ENCODE measurements at regions not wholly inside any gene's neighbourhood (a gene's known extent, or its start where the extent isn't known, plus 50 kb on each side); places are given as distances from the start of the nearest gene placed in this dataset.

GRCh38 chr14:104512771-104513640 is 66.6 kb upstream of the C14orf180 start:
- Mint-ChIP-seq H3K36me3 (ENCODE audit: low read depth, unreplicated experiment) (peaks cover 3% of the 10 kb centered on the region), H3K9me3 (ENCODE audit: unreplicated experiment) (no peaks in the 10 kb centered on the region), H3K27me3 (ENCODE audit: unreplicated experiment) (peaks cover 2% of the 10 kb centered on the region), H3K4me3 (ENCODE audit: unreplicated experiment) (no peak overlapping the region), H3K4me1 (ENCODE audit: unreplicated experiment) (no peaks in the 10 kb centered on the region), H3K27ac (ENCODE audit: unreplicated experiment) (no peak overlapping the region)
- no peak for DNase-seq (ENCODE audit: low spot score)
- TF ChIP-seq CTCF (IDR thresholded peaks at IDR 0.05; ENCODE audit: unreplicated experiment) = no peak

DNA sequence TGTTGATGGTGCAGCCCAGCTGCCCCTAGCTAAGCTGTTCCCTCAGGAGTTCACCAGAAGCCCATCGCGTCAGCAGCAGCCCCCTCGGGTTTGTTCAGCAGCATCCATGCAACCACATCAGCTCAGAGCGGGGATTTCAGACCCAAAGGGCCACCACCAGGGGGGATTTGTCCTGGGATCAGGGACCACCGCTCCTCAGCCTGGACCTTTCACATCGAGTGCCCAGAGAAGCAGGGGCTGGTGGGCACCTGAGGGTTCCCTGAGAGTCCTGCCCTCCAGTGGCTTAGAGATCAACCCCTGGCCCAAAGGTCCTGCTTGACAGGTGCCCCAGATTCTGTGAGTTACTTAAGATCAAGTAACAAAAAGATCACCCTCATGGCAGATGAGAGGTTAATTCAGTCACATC is 65.9 kb upstream of the C14orf180 start:
- H3K9me3 Mint-ChIP-seq (ENCODE audit: unreplicated experiment) = no peaks in the 10 kb centered on the region
- DNase-seq (ENCODE audit: low spot score) = no peak
- peaks cover 4% of the 10 kb centered on the region for H3K36me3 Mint-ChIP-seq (ENCODE audit: low read depth, unreplicated experiment)
- H3K4me3 Mint-ChIP-seq (ENCODE audit: unreplicated experiment) = no peak overlapping the region
- H3K27me3 Mint-ChIP-seq (ENCODE audit: unreplicated experiment) = peaks cover 2% of the 10 kb centered on the region
- no peak for TF ChIP-seq CTCF (IDR thresholded peaks at IDR 0.05; ENCODE audit: unreplicated experiment)
- H3K27ac Mint-ChIP-seq (ENCODE audit: unreplicated experiment) = no peak overlapping the region
- H3K4me1 Mint-ChIP-seq (ENCODE audit: unreplicated experiment) = no peaks in the 10 kb centered on the region

DNA sequence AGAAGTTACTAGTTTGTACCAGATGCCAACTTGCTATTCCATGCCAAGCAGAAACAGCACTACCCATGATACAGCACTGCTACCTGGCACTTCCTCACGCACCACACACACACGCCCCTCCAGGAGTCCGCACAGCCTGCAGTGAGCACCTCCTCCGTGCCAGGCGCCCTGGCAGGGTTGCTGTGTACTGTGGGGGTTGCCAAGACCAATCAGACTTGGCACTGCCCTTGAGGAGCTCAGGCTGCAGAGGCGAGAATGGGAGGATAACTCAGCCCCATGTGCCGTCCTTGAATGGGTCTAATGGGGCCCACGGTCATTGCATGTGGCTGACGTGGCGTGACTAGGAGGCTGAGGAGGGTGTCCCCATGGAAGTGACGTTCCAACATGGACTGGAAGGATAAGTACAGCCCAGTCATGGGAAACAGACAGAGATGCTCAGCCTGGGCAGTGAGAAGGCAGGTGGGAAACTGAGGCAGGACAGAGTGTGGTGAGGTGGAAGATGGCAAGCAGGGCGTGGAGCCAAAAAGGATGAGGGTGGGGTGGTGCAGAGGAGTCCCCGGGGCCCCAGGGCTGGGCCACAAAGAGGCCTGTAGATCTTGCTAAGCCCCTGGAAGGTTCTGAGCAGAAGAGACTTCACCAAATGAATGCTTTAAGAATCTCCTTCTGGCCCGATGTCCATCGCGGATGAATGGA is 65.3 kb upstream of the C14orf180 start:
- Mint-ChIP-seq H3K36me3 (ENCODE audit: low read depth, unreplicated experiment) (peaks cover 4% of the 10 kb centered on the region), H3K4me3 (ENCODE audit: unreplicated experiment) (no peak overlapping the region), H3K27ac (ENCODE audit: unreplicated experiment) (no peak overlapping the region), H3K4me1 (ENCODE audit: unreplicated experiment) (no peaks in the 10 kb centered on the region), H3K9me3 (ENCODE audit: unreplicated experiment) (no peaks in the 10 kb centered on the region), H3K27me3 (ENCODE audit: unreplicated experiment) (peaks cover 2% of the 10 kb centered on the region)
- TF ChIP-seq CTCF (IDR thresholded peaks at IDR 0.05; ENCODE audit: unreplicated experiment) = no peak
- no peak for DNase-seq (ENCODE audit: low spot score)

- Mint-ChIP-seq H3K36me3 (ENCODE audit: low read depth, unreplicated experiment) (peaks cover 4% of the 10 kb centered on the region), H3K27me3 (ENCODE audit: unreplicated experiment) (peaks cover 2% of the 10 kb centered on the region), H3K4me1 (ENCODE audit: unreplicated experiment) (no peaks in the 10 kb centered on the region), H3K9me3 (ENCODE audit: unreplicated experiment) (no peaks in the 10 kb centered on the region), H3K4me3 (ENCODE audit: unreplicated experiment) (no peak overlapping the region), H3K27ac (ENCODE audit: unreplicated experiment) (no peak overlapping the region)
- TF ChIP-seq CTCF (IDR thresholded peaks at IDR 0.05; ENCODE audit: unreplicated experiment) = no peak
- DNase-seq (ENCODE audit: low spot score) = no peak
These were observed 64.3 kb upstream of the C14orf180 start for GRCh38 chr14:104515059-104515810.

Measured in endothelial cell (in vitro differentiated cells).